ENCODE measurements at regions not wholly inside any gene's neighbourhood (a gene's known extent, or its start where the extent isn't known, plus 50 kb on each side); places are given as distances from the start of the nearest gene placed in this dataset.

DNA sequence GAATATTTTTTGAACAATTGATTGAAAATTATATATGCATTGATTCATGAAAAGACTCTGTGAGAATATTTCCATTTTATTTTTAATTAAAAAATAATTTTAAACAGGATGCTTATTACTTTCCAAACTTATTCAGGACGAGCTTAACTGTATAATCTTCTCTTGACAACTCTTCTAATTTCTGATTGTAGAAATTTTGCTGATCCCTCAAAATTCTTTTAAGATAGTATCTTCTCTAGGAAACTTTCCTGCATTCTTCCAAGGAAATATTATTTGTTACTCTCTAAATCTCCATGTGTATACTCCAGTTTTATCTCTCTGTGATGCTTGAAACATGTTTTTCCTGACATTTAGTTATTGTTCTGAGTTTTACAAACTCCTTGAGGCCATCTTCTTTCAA is 197.2 kb downstream of the BCHE start:
- Histone ChIP-seq H3K4me3 (ENCODE audit: low read length) (no peak overlapping the region), H3K9me3 (ENCODE audit: control insufficient read depth in 1 of 2, insufficient read depth in 1 of 2, low read length in 2 of 2) (no peaks in the 10 kb centered on the region), H3K4me1 (ENCODE audit: insufficient read depth, low read length) (no peaks in the 10 kb centered on the region), H3K27ac (ENCODE audit: low read depth in 1 of 2, low read length in 2 of 2) (no peak overlapping the region), H3K36me3 (ENCODE audit: insufficient read depth, low read length) (no peaks in the 10 kb centered on the region), H3K27me3 (ENCODE audit: control insufficient read depth in 1 of 2, insufficient read depth in 2 of 2, low read length in 2 of 2) (no peaks in the 10 kb centered on the region)
- no peaks in the 10 kb centered on the region for H3K4me1 Mint-ChIP-seq (ENCODE audit: low read depth)
- CTCF ChIA-PET: no interaction called here
- H3K36me3 Mint-ChIP-seq (ENCODE audit: low read depth): no peaks in the 10 kb centered on the region
- ATAC-seq (ENCODE audit: poor library complexity): no peak
- no peak for DNase-seq
- H3K27me3 Mint-ChIP-seq: no peaks in the 10 kb centered on the region
- peaks cover 6% of the 10 kb centered on the region for H3K9me3 Mint-ChIP-seq
- intact Hi-C loops (cut with DNase I, micrococcal nuclease): no loop called here
- no peak overlapping the region for H3K4me3 Mint-ChIP-seq
- POLR2A ChIA-PET: no interaction called here
- TF ChIP-seq, protein P1, sequence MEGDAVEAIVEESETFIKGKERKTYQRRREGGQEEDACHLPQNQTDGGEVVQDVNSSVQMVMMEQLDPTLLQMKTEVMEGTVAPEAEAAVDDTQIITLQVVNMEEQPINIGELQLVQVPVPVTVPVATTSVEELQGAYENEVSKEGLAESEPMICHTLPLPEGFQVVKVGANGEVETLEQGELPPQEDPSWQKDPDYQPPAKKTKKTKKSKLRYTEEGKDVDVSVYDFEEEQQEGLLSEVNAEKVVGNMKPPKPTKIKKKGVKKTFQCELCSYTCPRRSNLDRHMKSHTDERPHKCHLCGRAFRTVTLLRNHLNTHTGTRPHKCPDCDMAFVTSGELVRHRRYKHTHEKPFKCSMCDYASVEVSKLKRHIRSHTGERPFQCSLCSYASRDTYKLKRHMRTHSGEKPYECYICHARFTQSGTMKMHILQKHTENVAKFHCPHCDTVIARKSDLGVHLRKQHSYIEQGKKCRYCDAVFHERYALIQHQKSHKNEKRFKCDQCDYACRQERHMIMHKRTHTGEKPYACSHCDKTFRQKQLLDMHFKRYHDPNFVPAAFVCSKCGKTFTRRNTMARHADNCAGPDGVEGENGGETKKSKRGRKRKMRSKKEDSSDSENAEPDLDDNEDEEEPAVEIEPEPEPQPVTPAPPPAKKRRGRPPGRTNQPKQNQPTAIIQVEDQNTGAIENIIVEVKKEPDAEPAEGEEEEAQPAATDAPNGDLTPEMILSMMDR (IDR thresholded peaks at IDR 0.05): no peak
- H3K27ac Mint-ChIP-seq: no peak overlapping the region

DNA sequence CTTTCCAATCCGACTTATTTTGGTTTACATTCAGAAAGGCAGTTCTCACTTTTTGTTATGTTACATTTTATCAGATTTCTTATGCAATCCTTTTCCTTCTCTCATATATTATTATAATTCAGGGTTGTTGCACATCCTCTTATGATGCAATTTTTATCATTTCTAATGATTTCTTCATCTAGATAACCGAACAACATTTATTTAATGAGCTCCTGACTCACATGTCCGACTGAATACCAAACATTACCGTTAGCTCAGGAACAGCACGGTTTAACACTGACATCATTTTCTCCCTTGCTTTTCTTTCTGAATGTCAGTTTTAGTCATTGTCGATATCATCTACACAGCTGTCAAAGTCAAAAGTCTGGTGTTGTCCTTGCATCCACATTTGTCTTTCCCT is 199.2 kb downstream of the BCHE start:
- Mint-ChIP-seq H3K27me3 (no peaks in the 10 kb centered on the region), H3K4me3 (no peak overlapping the region), H3K27ac (no peak overlapping the region), H3K36me3 (ENCODE audit: low read depth) (no peaks in the 10 kb centered on the region), H3K4me1 (ENCODE audit: low read depth) (no peaks in the 10 kb centered on the region), H3K9me3 (peaks cover 6% of the 10 kb centered on the region)
- no peak for ATAC-seq (ENCODE audit: poor library complexity)
- intact Hi-C loops (cut with DNase I, micrococcal nuclease): no loop called here
- H3K27ac ChIP-seq (ENCODE audit: low read depth in 1 of 2, low read length in 2 of 2): no peak overlapping the region
- TF ChIP-seq, protein P1 (IDR thresholded peaks at IDR 0.05): no peak
- no peaks in the 10 kb centered on the region for H3K9me3 ChIP-seq (ENCODE audit: control insufficient read depth in 1 of 2, insufficient read depth in 1 of 2, low read length in 2 of 2)
- POLR2A ChIA-PET: no interaction called here
- H3K36me3 ChIP-seq (ENCODE audit: insufficient read depth, low read length): no peaks in the 10 kb centered on the region
- CTCF ChIA-PET: no interaction called here
- no peak for DNase-seq
- H3K4me1 ChIP-seq (ENCODE audit: insufficient read depth, low read length): no peaks in the 10 kb centered on the region
- H3K4me3 ChIP-seq (ENCODE audit: low read length): no peak overlapping the region
- H3K27me3 ChIP-seq (ENCODE audit: control insufficient read depth in 1 of 2, insufficient read depth in 2 of 2, low read length in 2 of 2): no peaks in the 10 kb centered on the region

DNA sequence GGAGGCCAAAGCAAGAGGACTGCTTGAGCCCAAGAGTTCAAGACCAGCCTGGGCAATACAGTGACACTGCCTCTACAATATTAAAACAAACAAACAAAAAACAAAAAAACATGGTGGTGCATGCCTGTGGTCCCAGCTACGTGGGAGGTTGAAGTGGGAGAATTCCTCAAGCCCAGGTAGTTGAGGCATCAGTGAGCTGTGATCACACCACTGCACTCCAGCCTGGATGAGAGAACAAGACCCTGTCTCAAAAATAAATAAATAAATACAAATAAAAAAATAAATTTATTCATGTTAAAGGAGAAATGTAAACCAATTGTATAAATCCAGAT is 200.6 kb downstream of the BCHE start:
- intact Hi-C loops (cut with DNase I, micrococcal nuclease): no loop called here
- Mint-ChIP-seq H3K36me3 (ENCODE audit: low read depth) (no peaks in the 10 kb centered on the region), H3K27ac (no peak overlapping the region), H3K9me3 (peaks cover 8% of the 10 kb centered on the region), H3K4me1 (ENCODE audit: low read depth) (no peaks in the 10 kb centered on the region), H3K4me3 (no peak overlapping the region), H3K27me3 (no peaks in the 10 kb centered on the region)
- Histone ChIP-seq H3K4me1 (ENCODE audit: insufficient read depth, low read length) (no peaks in the 10 kb centered on the region), H3K27ac (ENCODE audit: low read depth in 1 of 2, low read length in 2 of 2) (no peak overlapping the region), H3K27me3 (ENCODE audit: control insufficient read depth in 1 of 2, insufficient read depth in 2 of 2, low read length in 2 of 2) (no peaks in the 10 kb centered on the region), H3K9me3 (ENCODE audit: control insufficient read depth in 1 of 2, insufficient read depth in 1 of 2, low read length in 2 of 2) (no peaks in the 10 kb centered on the region), H3K36me3 (ENCODE audit: insufficient read depth, low read length) (no peaks in the 10 kb centered on the region), H3K4me3 (ENCODE audit: low read length) (no peak overlapping the region)
- DNase-seq (no peak), ATAC-seq (ENCODE audit: poor library complexity) (no peak)
- ChIA-PET POLR2A (no interaction called here), CTCF (no interaction called here)
- TF ChIP-seq, protein P1 (IDR thresholded peaks at IDR 0.05): no peak

All from CD4-positive, alpha-beta T cell (primary cell).